Mesothelial cell of epicardium (in vitro differentiated cells): ENCODE measurements at regions not wholly inside any gene's neighbourhood (a gene's known extent, or its start where the extent isn't known, plus 50 kb on each side); places are given as distances from the start of the nearest gene placed in this dataset.
"Not testable (repeated sequence)": the region's sequence is repeated elsewhere in the genome, so short reads cannot be mapped to it uniquely, and the experiment has no call there.

ENCODE experiments used
- DNase-seq, 2 experiments: peaks; one replicate each; pipeline ENCODE4 v3.0.0; 2021; ENCODE audit warnings: low spot score in 2 of 2; ENCODE audit not compliant: unreplicated experiment in 2 of 2
- H3K27ac Mint-ChIP-seq: 2 replicates; pipeline ENCODE4 v1.8.0; 2021; ENCODE audit warnings: mixed read lengths
- H3K27me3 Mint-ChIP-seq: 2 replicates; pipeline ENCODE4 v1.8.0; 2021; ENCODE audit warnings: low read depth, mixed read lengths
- H3K36me3 Mint-ChIP-seq: 2 replicates; pipeline ENCODE4 v1.8.0; 2021; ENCODE audit warnings: mixed read lengths
- H3K4me1 Mint-ChIP-seq: 2 replicates; pipeline ENCODE4 v1.8.0; 2021; ENCODE audit warnings: mixed read lengths
- H3K4me3 Mint-ChIP-seq: 2 replicates; pipeline ENCODE4 v1.8.0; 2021; ENCODE audit warnings: mild to moderate bottlenecking, moderate library complexity, mixed read lengths
- H3K9me3 Mint-ChIP-seq: 2 replicates; pipeline ENCODE4 v1.8.0; 2021; ENCODE audit warnings: mixed read lengths
- CTCF ChIP-seq: fragments of 200-600 bp; sonication (generic); IDR thresholded peaks from one replicate; pipeline ENCODE4 v1.5.0; 2021; ENCODE audit warnings: antibody characterized with exemption; ENCODE audit not compliant: unreplicated experiment

GRCh38 chr3:177466074-177466473 lies 268.8 kb upstream of the TBL1XR1 start:
- no peak for TF ChIP-seq CTCF
- Mint-ChIP-seq H3K27ac (no peak overlapping the region), H3K9me3 (peaks cover 7% of the 10 kb centered on the region), H3K4me3 (no peak overlapping the region), H3K36me3 (no peaks in the 10 kb centered on the region), H3K4me1 (peaks cover 43% of the 10 kb centered on the region), H3K27me3 (no peaks in the 10 kb centered on the region)
- DNase-seq, result no peak

- not testable (repeated sequence) for DNase-seq, H3K27me3 Mint-ChIP-seq, H3K27ac Mint-ChIP-seq, H3K36me3 Mint-ChIP-seq, H3K4me3 Mint-ChIP-seq, H3K9me3 Mint-ChIP-seq
- peaks cover 43% of the 10 kb centered on the region for H3K4me1 Mint-ChIP-seq
Observed at GRCh38 chr3:177466622-177467021, 269.3 kb upstream of the TBL1XR1 start.

- Mint-ChIP-seq H3K27me3 (no peaks in the 10 kb centered on the region), H3K9me3 (peaks cover 7% of the 10 kb centered on the region), H3K27ac (no peak overlapping the region), H3K36me3 (no peaks in the 10 kb centered on the region), H3K4me1 (peaks cover 38% of the 10 kb centered on the region), H3K4me3 (no peak overlapping the region)
- no peak for TF ChIP-seq CTCF
- no peak for DNase-seq
Observed at GRCh38 chr3:177467247-177467985, 270.1 kb upstream of the TBL1XR1 start.

GRCh38 chr3:177468331-177468730 lies 271.0 kb upstream of the TBL1XR1 start:
- Mint-ChIP-seq H3K36me3 (no peaks in the 10 kb centered on the region), H3K27me3 (no peaks in the 10 kb centered on the region), H3K9me3 (peaks cover 7% of the 10 kb centered on the region), H3K4me1 (peaks cover 34% of the 10 kb centered on the region), H3K4me3 (no peak overlapping the region), H3K27ac (no peak overlapping the region)
- DNase-seq, result no peak
- TF ChIP-seq CTCF, result no peak

- Mint-ChIP-seq H3K9me3 (peaks cover 7% of the 10 kb centered on the region), H3K36me3 (no peaks in the 10 kb centered on the region), H3K4me1 (peaks cover 31% of the 10 kb centered on the region), H3K27me3 (no peaks in the 10 kb centered on the region), H3K4me3 (no peak overlapping the region), H3K27ac (no peak overlapping the region)
- no peak for TF ChIP-seq CTCF
- no peak for DNase-seq
Observed at GRCh38 chr3:177468816-177469215, 271.5 kb upstream of the TBL1XR1 start.

GRCh38 chr3:177469216-177469615 lies 271.9 kb upstream of the TBL1XR1 start:
- H3K27ac Mint-ChIP-seq, result no peak overlapping the region
- H3K27me3 Mint-ChIP-seq, result no peaks in the 10 kb centered on the region
- H3K9me3 Mint-ChIP-seq, result peaks cover 7% of the 10 kb centered on the region
- H3K4me1 Mint-ChIP-seq, result peaks cover 27% of the 10 kb centered on the region
- DNase-seq, result no peak
- no peaks in the 10 kb centered on the region for H3K36me3 Mint-ChIP-seq
- TF ChIP-seq CTCF, result no peak
- no peak overlapping the region for H3K4me3 Mint-ChIP-seq
